Mammary epithelial cell (primary cell): ENCODE measurements at regions not wholly inside any gene's neighbourhood (a gene's known extent, or its start where the extent isn't known, plus 50 kb on each side); places are given as distances from the start of the nearest gene placed in this dataset.

ENCODE experiments used
- CTCF ChIP-seq, 2 donors: IDR thresholded peaks in 1 of 2; conservative IDR thresholded peaks in 1 of 2; 2 replicates each; pipeline ENCODE4 v1.5.1; 2011 to 2012; ENCODE audit warnings: inconsistent platforms in 2 of 2, low read length in 2 of 2, mild to moderate bottlenecking in 2 of 2, control low read depth in 1 of 2, low read depth in 1 of 2; ENCODE audit not compliant: insufficient read depth in 1 of 2; ENCODE audit errors: extremely low read depth in 1 of 2
- EZH2 ChIP-seq: IDR thresholded peaks from 2 replicates; pipeline ENCODE4 v1.6.1; 2012; ENCODE audit warnings: low read length, inconsistent platforms, borderline replicate concordance

GRCh38 chr11:123364080-123364479 lies 66.0 kb upstream of the GRAMD1B start:
- no peak for TF ChIP-seq CTCF (conservative IDR thresholded peaks at IDR 0.05 in 1 of 2, IDR thresholded peaks at IDR 0.05 in 1 of 2; ENCODE audit: extremely low read depth in 1 of 2, insufficient read depth in 1 of 2, low read depth in 1 of 2, low read length in 2 of 2)
- no peak for TF ChIP-seq EZH2
